HCT116 (cell line): ENCODE measurements at regions not wholly inside any gene's neighbourhood (a gene's known extent, or its start where the extent isn't known, plus 50 kb on each side); places are given as distances from the start of the nearest gene placed in this dataset.

Experiments
- ATAC-seq: fragments of 200-7000 bp; cut with Tn5 transposase; 2 replicates; pipeline ENCODE4 v1.9.1; 2020; ENCODE audit warnings: mild to moderate bottlenecking, moderate library complexity
- BruUV-seq: library from RNA; stranded (reverse); fragments of 400-500 nt; replicated peaks from 2 replicates; lab custom pipeline; 2021; lab: Mats Ljungman, UMichigan
- CTCF ChIA-PET: fragments of 300-600 bp; sonication (Branson Sonifier 250); formaldehyde crosslinking; loops from one replicate; lab custom pipeline; 2021; ENCODE audit warnings: antibody characterized with exemption; lab: Charles Lee
- POLR2A ChIA-PET: fragments of 300-600, 350-600 bp; sonication (Branson Sonifier 250); formaldehyde crosslinking; loops from one replicate; lab custom pipeline; 2021; ENCODE audit warnings: antibody characterized with exemption; lab: Charles Lee
- RAD21 ChIA-PET, 2 experiments: fragments of 300-600 bp; sonication (Branson Sonifier 250); formaldehyde crosslinking; loops; one replicate each; lab custom pipeline; 2023; ENCODE audit warnings: low total read pairs in 2 of 2; ENCODE audit not compliant: uncharacterized antibody in 2 of 2, unreplicated experiment in 2 of 2, low non-redundant PET in 1 of 2; lab: Charles Lee
- DNase-seq: peaks from one replicate; pipeline ENCODE4 v3.0.0-alpha.2; 2010; ENCODE audit warnings: low read depth, low spot score
- H2AFZ ChIP-seq: fragments of 200-600 bp; shearing (Covaris generic), sonication (generic); 2 replicates; pipeline ENCODE4 v1.6.1; 2017; ENCODE audit warnings: low read depth, mixed run types, mixed read lengths, antibody characterized with exemption, low read length; ENCODE audit not compliant: poor library complexity, severe bottlenecking
- H3K27ac ChIP-seq: 2 replicates; pipeline ENCODE4 v1.5.1; 2012; ENCODE audit warnings: low read depth, low read length
- H3K27me3 ChIP-seq: fragments of 200-600 bp; sonication (generic); 2 replicates; pipeline ENCODE4 v1.6.1; 2016; ENCODE audit warnings: mixed run types, low read length, mixed read lengths; ENCODE audit not compliant: insufficient read depth
- H3K36me3 ChIP-seq, 2 experiments: fragments of 200-500 bp in 1 of 2; fragments of 200-600 bp in 1 of 2; sonication (Bioruptor generic) in 1 of 2; sonication (generic) in 1 of 2; 2 replicates each; pipeline versions ENCODE4 v1.5.1 to v1.6.1; 2014 to 2016; ENCODE audit warnings: low read length in 2 of 2, inconsistent platforms in 1 of 2, mixed read lengths in 1 of 2, mixed run types in 1 of 2; ENCODE audit not compliant: insufficient read depth in 2 of 2, control insufficient read depth in 1 of 2
- H3K4me1 ChIP-seq, 2 experiments: fragments of 200-600 bp in 1 of 2; sonication (generic) in 1 of 2; 2 replicates each; pipeline versions ENCODE4 v1.5.1 to v1.6.1; 2012 to 2017; ENCODE audit warnings: low read length in 2 of 2, inconsistent platforms in 1 of 2, mild to moderate bottlenecking in 1 of 2, mixed read lengths in 1 of 2, mixed run types in 1 of 2, moderate library complexity in 1 of 2; ENCODE audit not compliant: insufficient read depth in 2 of 2, control insufficient read depth in 1 of 2
- H3K4me2 ChIP-seq: fragments of 200-600 bp; sonication (generic); 2 replicates; pipeline ENCODE4 v1.6.1; 2017; ENCODE audit warnings: mixed run types, low read length, mixed read lengths
- H3K4me3 ChIP-seq, 2 experiments: fragments of 200-600 bp in 1 of 2; sonication (generic) in 1 of 2; replicated peaks in 1 of 2; 2 replicates each; pipeline ENCODE4 v1.5.1; 2011 to 2016; ENCODE audit warnings: low read length in 2 of 2, control low read depth in 1 of 2, low read depth in 1 of 2, mild to moderate bottlenecking in 1 of 2, mixed read lengths in 1 of 2, mixed run types in 1 of 2
- H3K79me2 ChIP-seq: fragments of 200-600 bp; sonication (generic); 2 replicates; pipeline ENCODE4 v1.6.1; 2017; ENCODE audit warnings: mild to moderate bottlenecking, mixed run types, low read length, moderate library complexity, mixed read lengths; ENCODE audit not compliant: insufficient read depth
- H3K9ac ChIP-seq: fragments of 200-600 bp; sonication (generic); 2 replicates; pipeline ENCODE4 v1.6.1; 2016; ENCODE audit warnings: low read length, mixed read lengths
- H3K9me2 ChIP-seq: fragments of 200-600 bp; sonication (generic), shearing (Covaris generic); 2 replicates; pipeline ENCODE4 v1.6.1; 2017; ENCODE audit warnings: mixed run types, mild to moderate bottlenecking, moderate library complexity; ENCODE audit not compliant: insufficient read depth
- H3K9me3 ChIP-seq, 2 experiments: fragments of 200-500 bp in 1 of 2; fragments of 200-600 bp in 1 of 2; sonication (Bioruptor generic) in 1 of 2; sonication (generic) in 1 of 2; 2 replicates each; pipeline ENCODE4 v1.6.1; 2014 to 2017; ENCODE audit warnings: low read length in 2 of 2, mixed read lengths in 2 of 2, inconsistent platforms in 1 of 2, low read depth in 1 of 2, mild to moderate bottlenecking in 1 of 2, mixed run types in 1 of 2, moderate library complexity in 1 of 2; ENCODE audit not compliant: control insufficient read depth in 1 of 2, insufficient read depth in 1 of 2
- H4K20me1 ChIP-seq: fragments of 200-600 bp; sonication (generic), shearing (Covaris generic); 2 replicates; pipeline ENCODE4 v1.6.1; 2017; ENCODE audit warnings: mixed run types, mild to moderate bottlenecking, moderate library complexity; ENCODE audit not compliant: insufficient read depth
- CBX3 ChIP-seq: IDR thresholded peaks from 2 replicates; pipeline ENCODE4 v1.6.1; 2012; ENCODE audit warnings: low read depth
- EZH2phosphoT487 ChIP-seq: fragments of 200-600 bp; IDR thresholded peaks from 2 replicates; pipeline ENCODE4 v1.6.1; 2018; ENCODE audit warnings: antibody characterized with exemption, borderline replicate concordance
- POLR2A ChIP-seq: IDR thresholded peaks from 2 replicates; pipeline ENCODE4 v1.7.0; 2011; ENCODE audit warnings: borderline replicate concordance; ENCODE audit not compliant: insufficient read depth, insufficient read length; ENCODE audit errors: extremely low read depth
- RAD21 ChIP-seq: IDR thresholded peaks from 2 replicates; pipeline ENCODE4 v1.6.1; 2012; ENCODE audit warnings: low read depth, mild to moderate bottlenecking
- SIN3A ChIP-seq: IDR thresholded peaks from 2 replicates; pipeline ENCODE4 v1.6.1; 2012; ENCODE audit warnings: low read depth
- TCF7L2 ChIP-seq: IDR thresholded peaks from 2 replicates; pipeline ENCODE4 v1.7.0; 2011; ENCODE audit warnings: borderline replicate concordance, inconsistent platforms; ENCODE audit not compliant: insufficient read depth, insufficient read length; ENCODE audit errors: extremely low read depth
- YY1 ChIP-seq: IDR thresholded peaks from 2 replicates; pipeline ENCODE4 v1.6.1; 2011; ENCODE audit warnings: low read length, low read depth, moderate library complexity, mild to moderate bottlenecking; ENCODE audit not compliant: insufficient replicate concordance; ENCODE audit errors: extremely low read depth
- ZFX ChIP-seq: fragments of 450-650 bp; IDR thresholded peaks from 2 replicates; pipeline ENCODE4 v1.6.1; 2017
- intact Hi-C: fragments of 100-400 bp; cut with micrococcal nuclease; formaldehyde crosslinking; loops from 2 replicates; pipeline ENCODE4 v1.10.0; 2022
- TF ChIP-seq, protein P1 (sequence below), 3 experiments: fragments of 200-600 bp in 1 of 3; sonication (generic) in 1 of 3; IDR thresholded peaks in 2 of 3; conservative IDR thresholded peaks in 1 of 3; 2 replicates each; pipeline ENCODE4 v1.5.1; 2012 to 2017; ENCODE audit warnings: low read depth in 2 of 3, low read length in 2 of 3, antibody characterized with exemption in 1 of 3, borderline replicate concordance in 1 of 3, control low read depth in 1 of 3, mild to moderate bottlenecking in 1 of 3, mixed read lengths in 1 of 3, mixed run types in 1 of 3, moderate library complexity in 1 of 3; ENCODE audit not compliant: insufficient read depth in 1 of 3

DNA sequence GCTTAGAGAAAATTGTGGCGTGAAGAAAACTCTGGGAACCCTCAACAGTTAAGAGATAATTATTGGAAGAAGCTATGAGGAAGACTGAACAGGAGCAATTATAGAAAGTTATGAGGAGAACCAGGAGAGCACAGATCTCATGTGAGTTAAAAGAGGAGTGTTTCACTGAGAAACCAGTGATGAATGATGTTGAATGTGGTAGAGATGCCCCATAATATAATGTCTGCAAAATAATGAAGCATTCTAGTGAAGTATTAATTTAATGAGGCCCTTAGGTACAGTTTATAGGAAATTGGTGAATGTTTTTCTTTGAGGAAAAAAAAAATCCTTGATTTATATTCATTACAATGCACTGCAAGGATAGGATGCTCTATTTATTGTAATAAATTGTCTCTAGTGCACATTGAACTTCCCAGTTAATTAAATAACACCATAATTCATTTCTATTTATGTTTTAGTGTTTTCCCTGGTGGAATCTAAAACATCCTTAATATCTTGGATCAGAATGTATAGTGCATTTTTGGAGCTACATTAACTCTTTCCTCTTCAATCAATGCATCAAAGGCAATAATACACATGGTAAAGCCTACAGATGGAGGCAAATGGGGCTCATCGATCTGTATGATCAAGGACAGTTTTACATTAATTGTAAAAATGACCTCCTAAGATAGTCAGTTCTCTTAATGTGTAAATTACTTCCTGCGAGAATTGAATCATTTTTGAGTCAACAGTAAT is 91.4 kb upstream of the EYS start (continued):
- TF ChIP-seq, protein P1, sequence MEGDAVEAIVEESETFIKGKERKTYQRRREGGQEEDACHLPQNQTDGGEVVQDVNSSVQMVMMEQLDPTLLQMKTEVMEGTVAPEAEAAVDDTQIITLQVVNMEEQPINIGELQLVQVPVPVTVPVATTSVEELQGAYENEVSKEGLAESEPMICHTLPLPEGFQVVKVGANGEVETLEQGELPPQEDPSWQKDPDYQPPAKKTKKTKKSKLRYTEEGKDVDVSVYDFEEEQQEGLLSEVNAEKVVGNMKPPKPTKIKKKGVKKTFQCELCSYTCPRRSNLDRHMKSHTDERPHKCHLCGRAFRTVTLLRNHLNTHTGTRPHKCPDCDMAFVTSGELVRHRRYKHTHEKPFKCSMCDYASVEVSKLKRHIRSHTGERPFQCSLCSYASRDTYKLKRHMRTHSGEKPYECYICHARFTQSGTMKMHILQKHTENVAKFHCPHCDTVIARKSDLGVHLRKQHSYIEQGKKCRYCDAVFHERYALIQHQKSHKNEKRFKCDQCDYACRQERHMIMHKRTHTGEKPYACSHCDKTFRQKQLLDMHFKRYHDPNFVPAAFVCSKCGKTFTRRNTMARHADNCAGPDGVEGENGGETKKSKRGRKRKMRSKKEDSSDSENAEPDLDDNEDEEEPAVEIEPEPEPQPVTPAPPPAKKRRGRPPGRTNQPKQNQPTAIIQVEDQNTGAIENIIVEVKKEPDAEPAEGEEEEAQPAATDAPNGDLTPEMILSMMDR (IDR thresholded peaks at IDR 0.05 in 2 of 3, conservative IDR thresholded peaks at IDR 0.05 in 1 of 3; ENCODE audit: borderline replicate concordance in 1 of 3, insufficient read depth in 1 of 3, low read depth in 2 of 3, low read length in 2 of 3): no peak
- TF ChIP-seq YY1 (no peak), RAD21 (no peak), TCF7L2 (no peak)

DNA sequence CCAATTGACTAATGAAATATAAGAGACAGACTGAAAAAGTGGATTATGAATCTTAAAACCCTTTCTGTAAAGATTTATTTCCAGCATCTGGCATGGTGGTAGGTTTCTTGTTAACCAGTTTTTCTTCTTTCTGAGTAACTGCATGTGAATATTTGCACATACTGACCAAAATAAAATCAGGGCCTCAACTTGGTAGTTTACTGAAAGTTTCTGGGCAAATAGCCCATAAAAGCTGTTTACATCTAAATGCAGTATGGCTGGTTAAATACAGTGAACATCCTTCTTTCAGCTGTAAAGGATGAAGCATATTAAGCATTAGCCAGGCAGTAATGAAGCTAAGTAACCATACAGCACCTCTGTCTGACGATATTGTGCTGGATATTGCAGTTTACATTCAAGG is 83.6 kb upstream of the EYS start:
- Histone ChIP-seq H3K4me2 (no peak overlapping the region), H4K20me1 (no peaks in the 10 kb centered on the region)
- CTCF ChIA-PET: no interaction called here
- no peak for DNase-seq
- intact Hi-C loops: no loop called here
- BruUV-seq: no TSS peak
- TF ChIP-seq POLR2A (no peak), TCF7L2 (no peak), SIN3A (no peak), EZH2phosphoT487 (no peak), CBX3 (no peak), ZFX (no peak)
- TF ChIP-seq, all 23 proteins: peak for 0
- no peak for ATAC-seq
- Histone ChIP-seq H3K9me3 (peaks cover 3 to 23% of the 10 kb centered on the region in 2 experiments; a peak in 2 of 4 replicates), H3K36me3 (no peaks in the 10 kb centered on the region), H3K9ac (no peak overlapping the region), H3K27me3 (no peaks in the 10 kb centered on the region), H3K9me2 (no peaks in the 10 kb centered on the region), H2AFZ (no peak overlapping the region), H3K4me1 (no peaks in the 10 kb centered on the region), H3K27ac (no peak overlapping the region), H3K4me3 (no peak overlapping the region), H3K79me2 (no peaks in the 10 kb centered on the region)
- POLR2A ChIA-PET: no interaction called here
- RAD21 ChIA-PET: no interaction called here
